Neuronal stem cell (in vitro differentiated cells): ENCODE measurements at regions not wholly inside any gene's neighbourhood (a gene's known extent, or its start where the extent isn't known, plus 50 kb on each side); places are given as distances from the start of the nearest gene placed in this dataset.
"Not testable (repeated sequence)": the region's sequence is repeated elsewhere in the genome, so short reads cannot be mapped to it uniquely, and the experiment has no call there.

ENCODE experiments used
- DNase-seq: peaks from one replicate; pipeline ENCODE4 v3.0.0-alpha.2; 2013; ENCODE audit warnings: low spot score
- H2AFZ ChIP-seq: one replicate; pipeline ENCODE4 v1.6.1; 2013; ENCODE audit warnings: mild to moderate bottlenecking, low read length, inconsistent platforms
- H2AK5ac ChIP-seq: 2 replicates; pipeline ENCODE4 v1.6.1; 2013; ENCODE audit warnings: low read depth, mild to moderate bottlenecking, inconsistent platforms, low read length, moderate library complexity, mixed read lengths
- H2BK120ac ChIP-seq: 2 replicates; pipeline ENCODE4 v1.6.1; 2013; ENCODE audit warnings: low read depth, mild to moderate bottlenecking, inconsistent platforms, low read length, moderate library complexity, mixed read lengths
- H2BK12ac ChIP-seq: one replicate; pipeline ENCODE4 v1.6.1; 2013; ENCODE audit warnings: low read length, inconsistent platforms
- H2BK15ac ChIP-seq: 2 replicates; pipeline ENCODE4 v1.6.1; 2013; ENCODE audit warnings: mild to moderate bottlenecking, low read length, inconsistent platforms, mixed read lengths
- H2BK5ac ChIP-seq: one replicate; pipeline ENCODE4 v1.6.1; 2013; ENCODE audit warnings: inconsistent platforms, mild to moderate bottlenecking, low read length, moderate library complexity
- H3K14ac ChIP-seq: one replicate; pipeline ENCODE4 v1.6.1; 2013; ENCODE audit warnings: low read length, inconsistent platforms
- H3K18ac ChIP-seq: 2 replicates; pipeline ENCODE4 v1.6.1; 2013; ENCODE audit warnings: low read length, inconsistent platforms
- H3K23ac ChIP-seq: 2 replicates; pipeline ENCODE4 v1.6.1; 2013; ENCODE audit warnings: low read depth, mild to moderate bottlenecking, mixed read lengths, low read length, inconsistent platforms; ENCODE audit not compliant: poor library complexity
- H3K27ac ChIP-seq: replicated peaks from 3 replicates; pipeline ENCODE4 v1.5.1; 2013; ENCODE audit warnings: low read length, inconsistent platforms
- H3K27me3 ChIP-seq, 3 experiments: 2 replicates each; pipeline ENCODE4 v1.6.1; 2013; ENCODE audit warnings: low read length in 3 of 3, mild to moderate bottlenecking in 2 of 3, inconsistent platforms in 1 of 3, low read depth in 1 of 3, mixed read lengths in 1 of 3, moderate library complexity in 1 of 3; ENCODE audit not compliant: control insufficient read depth in 3 of 3, insufficient read depth in 3 of 3
- H3K36me3 ChIP-seq, 2 donors: replicated peaks in 1 of 2; 2 replicates each; pipeline ENCODE4 v1.6.1; 2013; ENCODE audit warnings: low read length in 2 of 2; ENCODE audit not compliant: control insufficient read depth in 2 of 2, insufficient read depth in 2 of 2
- H3K4ac ChIP-seq: 2 replicates; pipeline ENCODE4 v1.6.1; 2013; ENCODE audit warnings: inconsistent platforms, mild to moderate bottlenecking, low read length, moderate library complexity
- H3K4me1 ChIP-seq, 2 donors: 1 replicate in 1 of 2; 2 replicates in 1 of 2; pipeline ENCODE4 v1.6.1; 2013; ENCODE audit warnings: low read length in 2 of 2, low read depth in 1 of 2; ENCODE audit not compliant: control insufficient read depth in 2 of 2, insufficient read depth in 1 of 2
- H3K4me2 ChIP-seq: one replicate; pipeline ENCODE4 v1.6.1; 2013; ENCODE audit warnings: mild to moderate bottlenecking, low read length, inconsistent platforms; ENCODE audit not compliant: insufficient read depth, poor library complexity, severe bottlenecking
- H3K4me3 ChIP-seq, 2 donors: 2 replicates each; pipeline ENCODE4 v1.5.1; 2013; ENCODE audit warnings: low read length in 2 of 2, mild to moderate bottlenecking in 2 of 2, inconsistent platforms in 1 of 2, moderate library complexity in 1 of 2
- H3K79me1 ChIP-seq: one replicate; pipeline ENCODE4 v1.6.1; 2013; ENCODE audit warnings: low read depth, mild to moderate bottlenecking, inconsistent platforms, low read length, moderate library complexity
- H3K9ac ChIP-seq: one replicate; pipeline ENCODE4 v1.6.1; 2013; ENCODE audit warnings: mild to moderate bottlenecking, low read depth, low read length, inconsistent platforms; ENCODE audit not compliant: poor library complexity
- H3K9me3 ChIP-seq, 2 donors: replicated peaks in 1 of 2; 2 replicates each; pipeline versions ENCODE3 to v1.6.1; 2013; ENCODE audit warnings: low read length in 2 of 2, mild to moderate bottlenecking in 2 of 2, inconsistent platforms in 1 of 2, low read depth in 1 of 2, mixed read lengths in 1 of 2, moderate library complexity in 1 of 2; ENCODE audit not compliant: control insufficient read depth in 2 of 2, insufficient read depth in 1 of 2
- H4K8ac ChIP-seq: one replicate; pipeline ENCODE4 v1.6.1; 2013; ENCODE audit warnings: low read depth, mild to moderate bottlenecking, inconsistent platforms, low read length, moderate library complexity
- H4K91ac ChIP-seq: one replicate; pipeline ENCODE4 v1.6.1; 2013; ENCODE audit warnings: low read length, low read depth, mild to moderate bottlenecking, inconsistent platforms; ENCODE audit not compliant: poor library complexity
- WGBS, 2 donors: extraction: QIAGEN DNeasy Blood & Tissue Kit; methylation state at CpG; one replicate each; pipeline ENCODE4 v1.1.7; 2013; ENCODE audit warnings: missing lambda C conversion rate in 2 of 2, mixed read lengths in 1 of 2; ENCODE audit not compliant: insufficient read length in 2 of 2, insufficient replicate concordance in 1 of 2; ENCODE audit errors: extremely low coverage in 2 of 2; 5-methylcytosine and 5-hydroxymethylcytosine counted together

- H2BK15ac ChIP-seq = no peak overlapping the region
- no peak overlapping the region for H3K4me2 ChIP-seq
- no CpG with 5 or more reads among the region's 4 CpGs for WGBS, 2 donors
These were observed 818.5 kb downstream of the SEMA5A start for GRCh38 chr5:8727396-8727795.

GRCh38 chr5:8729437-8729836 lies 816.4 kb downstream of the SEMA5A start:
- Histone ChIP-seq H3K18ac (no peak overlapping the region), H3K4me2 (no peak overlapping the region)
- no CpG with 5 or more reads among the region's 1 CpG for WGBS, 2 donors

More at GRCh38 chr5:8727396-8727795, 818.5 kb downstream of the SEMA5A start:
- H3K27ac ChIP-seq = no peak overlapping the region
- H2BK5ac ChIP-seq = no peak overlapping the region
- no peaks in the 10 kb centered on the region for H3K4me1 ChIP-seq
- no peak overlapping the region for H3K23ac ChIP-seq
- no peak overlapping the region for H3K4ac ChIP-seq
- no peak overlapping the region for H2BK120ac ChIP-seq
- H3K4me3 ChIP-seq = no peak overlapping the region
- DNase-seq = no peak
- H2AK5ac ChIP-seq = no peak overlapping the region
- no peaks in the 10 kb centered on the region for H3K79me1 ChIP-seq
- no peak overlapping the region for H2BK12ac ChIP-seq
- no peaks in the 10 kb centered on the region for H3K27me3 ChIP-seq
- no peak overlapping the region for H3K9ac ChIP-seq
- H3K9me3 ChIP-seq = peaks cover 0 to 1% of the 10 kb centered on the region in 2 donors
- no peak overlapping the region for H2AFZ ChIP-seq
- no peak overlapping the region for H4K8ac ChIP-seq
- no peak overlapping the region for H3K14ac ChIP-seq
- no peaks in the 10 kb centered on the region for H3K36me3 ChIP-seq
- no peak overlapping the region for H4K91ac ChIP-seq
- no peak overlapping the region for H3K18ac ChIP-seq

GRCh38 chr5:8730194-8730593 lies 815.7 kb downstream of the SEMA5A start:
- Histone ChIP-seq H2BK15ac (no peak overlapping the region), H3K36me3 (no peaks in the 10 kb centered on the region), H4K8ac (no peak overlapping the region), H3K4ac (no peak overlapping the region), H3K4me3 (no peak overlapping the region), H3K27me3 (no peaks in the 10 kb centered on the region), H3K23ac (no peak overlapping the region), H4K91ac (no peak overlapping the region), H3K14ac (no peak overlapping the region), H2AFZ (no peak overlapping the region), H3K4me2 (no peak overlapping the region), H3K27ac (no peak overlapping the region), H3K9ac (no peak overlapping the region), H3K9me3 (peaks cover 0 to 1% of the 10 kb centered on the region in 2 donors), H3K4me1 (no peaks in the 10 kb centered on the region), H2BK5ac (no peak overlapping the region), H2BK12ac (no peak overlapping the region), H3K79me1 (no peaks in the 10 kb centered on the region), H3K18ac (no peak overlapping the region), H2AK5ac (no peak overlapping the region), H2BK120ac (no peak overlapping the region)
- no CpG with 5 or more reads among the region's 2 CpGs for WGBS, 2 donors
- no peak for DNase-seq

More at GRCh38 chr5:8729437-8729836, 816.4 kb downstream of the SEMA5A start:
- Histone ChIP-seq H2BK120ac (no peak overlapping the region), H3K9me3 (peaks cover 0 to 1% of the 10 kb centered on the region in 2 donors), H3K27me3 (no peaks in the 10 kb centered on the region), H2BK5ac (no peak overlapping the region), H2AK5ac (no peak overlapping the region), H3K79me1 (no peaks in the 10 kb centered on the region), H3K4ac (no peak overlapping the region), H4K91ac (no peak overlapping the region), H3K9ac (no peak overlapping the region), H3K14ac (no peak overlapping the region), H4K8ac (no peak overlapping the region), H3K23ac (no peak overlapping the region), H2BK15ac (no peak overlapping the region), H3K36me3 (no peaks in the 10 kb centered on the region), H2AFZ (no peak overlapping the region), H2BK12ac (no peak overlapping the region), H3K4me3 (no peak overlapping the region), H3K27ac (no peak overlapping the region), H3K4me1 (no peaks in the 10 kb centered on the region)
- no peak for DNase-seq

GRCh38 chr5:8731110-8731509 lies 814.8 kb downstream of the SEMA5A start:
- H3K18ac ChIP-seq, H2AFZ ChIP-seq, H3K36me3 ChIP-seq, H2AK5ac ChIP-seq, H3K4ac ChIP-seq, H4K91ac ChIP-seq, H3K4me3 ChIP-seq, H2BK12ac ChIP-seq, H2BK120ac ChIP-seq, H3K79me1 ChIP-seq, H2BK5ac ChIP-seq, H3K4me2 ChIP-seq, H2BK15ac ChIP-seq, H3K9ac ChIP-seq, H3K27ac ChIP-seq, DNase-seq, H3K14ac ChIP-seq, H3K9me3 ChIP-seq, H3K4me1 ChIP-seq, H3K27me3 ChIP-seq, H3K23ac ChIP-seq, H4K8ac ChIP-seq: not testable (repeated sequence)
- WGBS, 2 donors = no CpG with 5 or more reads among the region's 7 CpGs
